Hepatocyte (in vitro differentiated cells): ENCODE measurements at regions not wholly inside any gene's neighbourhood (a gene's known extent, or its start where the extent isn't known, plus 50 kb on each side); places are given as distances from the start of the nearest gene placed in this dataset.

Source experiments
- EZH2 ChIP-seq: fragments of 200-600 bp; sonication (generic); IDR thresholded peaks from 2 replicates; pipeline ENCODE4 v1.6.1; 2016; ENCODE audit warnings: antibody characterized with exemption, mild to moderate bottlenecking, borderline replicate concordance
- EZH2phosphoT487 ChIP-seq: fragments of 200-600 bp; sonication (generic); IDR thresholded peaks from one replicate; pipeline ENCODE4 v1.6.1; 2018; ENCODE audit warnings: antibody characterized with exemption, mild to moderate bottlenecking, low read depth, moderate library complexity; ENCODE audit not compliant: unreplicated experiment, severe bottlenecking

GRCh38 chr4:127204322-127204721 lies 428.4 kb upstream of the INTU start:
- TF ChIP-seq EZH2phosphoT487 = no peak
- no peak for TF ChIP-seq EZH2
